ENCODE measurements at regions not wholly inside any gene's neighbourhood (a gene's known extent, or its start where the extent isn't known, plus 50 kb on each side); places are given as distances from the start of the nearest gene placed in this dataset.

DNA sequence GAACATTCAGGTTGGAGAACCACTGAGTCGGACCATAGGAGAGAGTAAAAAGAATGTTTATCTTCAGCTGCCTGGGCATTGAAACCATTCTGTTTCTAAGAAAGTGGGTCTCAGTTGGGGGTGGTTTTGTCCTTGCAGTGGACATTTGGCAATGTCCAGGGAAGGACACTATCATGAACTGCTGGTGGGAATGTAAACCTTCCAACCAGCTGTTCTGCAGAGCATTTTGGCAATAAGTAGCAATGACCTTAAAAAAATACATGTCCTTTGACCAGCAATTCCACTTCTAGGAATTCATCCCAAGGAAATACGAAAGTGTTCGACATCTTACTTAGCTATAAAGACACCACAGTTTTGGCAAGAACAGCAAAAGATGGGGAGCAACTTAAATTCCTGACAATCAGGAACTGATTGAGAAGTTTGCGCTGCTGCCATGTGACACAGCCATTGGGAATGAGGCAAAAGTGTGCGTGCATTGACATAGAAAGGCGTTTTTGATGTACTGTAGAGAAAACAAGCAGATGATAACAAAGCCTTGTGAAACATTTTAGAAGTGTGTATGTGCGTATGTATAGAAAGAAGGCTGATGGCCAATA lies 82.9 kb upstream of the MAP1LC3B2 start:
- peaks cover 7 to 15% (median 10%) of the 10 kb centered on the region in 3 experiments for H3K36me3 Mint-ChIP-seq (ENCODE audit: insufficient read depth in 1 of 3, low read depth in 3 of 3)
- WGBS (ENCODE audit: extremely low coverage, insufficient read length, low lambda C conversion rate) = no CpG with 5 or more reads among the region's 7 CpGs
- H3K4me1 Mint-ChIP-seq = peaks cover 2% of the 10 kb centered on the region in 2 experiments; a peak in 1 of 4 replicates

More for the DNA sequence above, 82.9 kb upstream of the MAP1LC3B2 start:
- Histone ChIP-seq H4K8ac (replicated peaks; ENCODE audit: insufficient read length, low read depth, low read length) (no peak overlapping the region), H3K9me3 (ENCODE audit: control insufficient read depth, low read depth, low read length) (peaks cover 16% of the 10 kb centered on the region), H3K79me1 (ENCODE audit: insufficient read depth, low read depth, low read length, poor library complexity, severe bottlenecking) (no peaks in the 10 kb centered on the region), H3K79me2 (ENCODE audit: insufficient read depth, low read length) (no peaks in the 10 kb centered on the region), H3K27me3 (ENCODE audit: insufficient read depth, low read length) (no peaks in the 10 kb centered on the region), H3K4ac (ENCODE audit: low read depth, low read length) (no peak overlapping the region), H4K20me1 (ENCODE audit: control insufficient read depth, insufficient read depth, insufficient read length) (no peaks in the 10 kb centered on the region), H3T11ph (ENCODE audit: low read length) (no peak overlapping the region), H3K18ac (ENCODE audit: insufficient read length, low read depth, low read length) (no peak overlapping the region), H3K4me1 (ENCODE audit: insufficient read depth, low read length) (no peaks in the 10 kb centered on the region; the same call in 1 of the 2 replicates), H4K5ac (ENCODE audit: insufficient read length, low read depth, low read length) (no peak overlapping the region), H3K23me2 (ENCODE audit: insufficient read length, low read depth, low read length, poor library complexity, severe bottlenecking) (no peaks in the 10 kb centered on the region), H2BK12ac (ENCODE audit: insufficient read length, low read depth, low read length) (no peak overlapping the region), H3K27ac (ENCODE audit: insufficient read length, low read depth, low read length) (no peak overlapping the region), H3K14ac (ENCODE audit: insufficient read depth, low read length) (no peak overlapping the region), H2BK5ac (ENCODE audit: insufficient read length, low read length) (no peak overlapping the region), H2BK120ac (ENCODE audit: low read depth, low read length, poor library complexity, severe bottlenecking) (no peak overlapping the region), H3K23ac (ENCODE audit: insufficient read length, low read depth, low read length) (no peak overlapping the region), H2AFZ (ENCODE audit: low read length) (no peak overlapping the region), H3K9ac (ENCODE audit: extremely low read depth, insufficient read length, low read length) (no peak overlapping the region), H4K91ac (ENCODE audit: insufficient read length, low read depth, low read length) (no peak overlapping the region), H2BK20ac (ENCODE audit: low read depth, low read length, poor library complexity, severe bottlenecking) (no peak overlapping the region), H2AK5ac (ENCODE audit: insufficient read length, low read length) (no peak overlapping the region), H2BK15ac (ENCODE audit: low read depth, low read length) (no peak overlapping the region), H3K4me2 (ENCODE audit: insufficient read depth, insufficient read length, low read length) (no peak overlapping the region), H3K56ac (ENCODE audit: insufficient read length, low read depth, low read length) (no peak overlapping the region)
- no peak for DNase-seq
- Mint-ChIP-seq H3K9me3 (peaks cover 19 to 23% of the 10 kb centered on the region in 2 experiments; a peak in 4 of 5 replicates), H3K27me3 (ENCODE audit: low read depth) (peaks cover 6% of the 10 kb centered on the region), H3K27ac (no peak overlapping the region), H3K4me3 (no peak overlapping the region)
- TF ChIP-seq, protein P1, sequence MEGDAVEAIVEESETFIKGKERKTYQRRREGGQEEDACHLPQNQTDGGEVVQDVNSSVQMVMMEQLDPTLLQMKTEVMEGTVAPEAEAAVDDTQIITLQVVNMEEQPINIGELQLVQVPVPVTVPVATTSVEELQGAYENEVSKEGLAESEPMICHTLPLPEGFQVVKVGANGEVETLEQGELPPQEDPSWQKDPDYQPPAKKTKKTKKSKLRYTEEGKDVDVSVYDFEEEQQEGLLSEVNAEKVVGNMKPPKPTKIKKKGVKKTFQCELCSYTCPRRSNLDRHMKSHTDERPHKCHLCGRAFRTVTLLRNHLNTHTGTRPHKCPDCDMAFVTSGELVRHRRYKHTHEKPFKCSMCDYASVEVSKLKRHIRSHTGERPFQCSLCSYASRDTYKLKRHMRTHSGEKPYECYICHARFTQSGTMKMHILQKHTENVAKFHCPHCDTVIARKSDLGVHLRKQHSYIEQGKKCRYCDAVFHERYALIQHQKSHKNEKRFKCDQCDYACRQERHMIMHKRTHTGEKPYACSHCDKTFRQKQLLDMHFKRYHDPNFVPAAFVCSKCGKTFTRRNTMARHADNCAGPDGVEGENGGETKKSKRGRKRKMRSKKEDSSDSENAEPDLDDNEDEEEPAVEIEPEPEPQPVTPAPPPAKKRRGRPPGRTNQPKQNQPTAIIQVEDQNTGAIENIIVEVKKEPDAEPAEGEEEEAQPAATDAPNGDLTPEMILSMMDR (conservative IDR thresholded peaks at IDR 0.05) = no peak
